TTC549 (cell line): ENCODE measurements at regions not wholly inside any gene's neighbourhood (a gene's known extent, or its start where the extent isn't known, plus 50 kb on each side); places are given as distances from the start of the nearest gene placed in this dataset.

Experiments
- FAIRE-seq: peaks from 2 replicates; lab custom pipeline; 2012; peaks lifted over from hg19 to GRCh38; lab: Jason Lieb, UNC

GRCh38 chr4:171759274-171759673, 53.9 kb upstream of the GALNTL6 start:
- FAIRE-seq = no peak

GRCh38 chr4:171751538-171751937, 61.7 kb upstream of the GALNTL6 start:
- FAIRE-seq = no peak

- no peak for FAIRE-seq
Measured at GRCh38 chr4:171746418-171746817, 66.8 kb upstream of the GALNTL6 start.

- no peak for FAIRE-seq
Measured at GRCh38 chr4:171742436-171742835, 70.8 kb upstream of the GALNTL6 start.

- FAIRE-seq = no peak
Measured at GRCh38 chr4:171727185-171727584, 86.0 kb upstream of the GALNTL6 start.

GRCh38 chr4:171721937-171722336, 91.3 kb upstream of the GALNTL6 start:
- no peak for FAIRE-seq

GRCh38 chr4:171719691-171720090, 93.5 kb upstream of the GALNTL6 start:
- FAIRE-seq = no peak

- no peak for FAIRE-seq
Measured at GRCh38 chr4:171718665-171719064, 94.5 kb upstream of the GALNTL6 start.

GRCh38 chr4:171718069-171718468, 95.1 kb upstream of the GALNTL6 start:
- no peak for FAIRE-seq

- no peak for FAIRE-seq
Measured at GRCh38 chr4:171717231-171717741, 95.9 kb upstream of the GALNTL6 start.

- FAIRE-seq = no peak
Measured at GRCh38 chr4:171715973-171716372, 97.2 kb upstream of the GALNTL6 start.

- no peak for FAIRE-seq
Measured at GRCh38 chr4:171714791-171715454, 98.3 kb upstream of the GALNTL6 start.

- FAIRE-seq = no peak
Measured at GRCh38 chr4:171710743-171711142, 102.5 kb upstream of the GALNTL6 start.

- no peak for FAIRE-seq
Measured at GRCh38 chr4:171676555-171677215, 136.5 kb upstream of the GALNTL6 start.

- FAIRE-seq = no peak
Measured at GRCh38 chr4:171674781-171675180, 138.4 kb upstream of the GALNTL6 start.

- FAIRE-seq = no peak
Measured at GRCh38 chr4:171668403-171668802, 144.8 kb upstream of the GALNTL6 start.

GRCh38 chr4:171667906-171668305, 145.3 kb upstream of the GALNTL6 start:
- FAIRE-seq = no peak

GRCh38 chr4:171651071-171651470, 162.1 kb upstream of the GALNTL6 start:
- FAIRE-seq = no peak

- FAIRE-seq = no peak
Measured at GRCh38 chr4:171650543-171650942, 162.7 kb upstream of the GALNTL6 start.

- no peak for FAIRE-seq
Measured at GRCh38 chr4:171648926-171649325, 164.3 kb upstream of the GALNTL6 start.

GRCh38 chr4:171646984-171647383, 166.2 kb upstream of the GALNTL6 start:
- FAIRE-seq = no peak

- FAIRE-seq = no peak
Measured at GRCh38 chr4:171644430-171645057, 168.7 kb upstream of the GALNTL6 start.

- no peak for FAIRE-seq
Measured at GRCh38 chr4:171639540-171639939, 173.7 kb upstream of the GALNTL6 start.
